ENCODE measurements at regions not wholly inside any gene's neighbourhood (a gene's known extent, or its start where the extent isn't known, plus 50 kb on each side); places are given as distances from the start of the nearest gene placed in this dataset.

DNA sequence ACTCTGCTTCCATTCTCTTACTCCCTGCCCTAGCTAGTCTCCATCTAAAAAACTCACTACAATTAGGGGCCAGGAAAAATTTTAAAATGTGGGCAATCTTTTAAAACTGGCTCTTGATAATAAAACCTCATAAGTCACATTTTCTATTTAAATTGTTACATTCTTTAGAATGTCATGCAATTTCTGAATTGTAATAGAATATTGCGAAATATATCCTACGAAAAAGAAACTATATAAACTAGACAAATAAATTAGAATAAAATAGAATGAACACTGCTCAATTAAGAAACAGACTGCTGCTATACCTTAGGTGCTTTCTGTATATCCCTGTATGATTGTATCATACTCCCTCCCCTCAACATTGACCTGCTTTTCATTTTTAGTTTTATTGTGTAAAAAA, 826.0 kb downstream of the IGSF11 start:
- TF ChIP-seq EZH2 (IDR thresholded peaks at IDR 0.05; ENCODE audit: low read length, unreplicated experiment), result no peak
- TF ChIP-seq EZH2phosphoT487 (IDR thresholded peaks at IDR 0.05; ENCODE audit: borderline replicate concordance, low read length), result no peak

All from PC-3 (cell line).